ENCODE measurements at regions not wholly inside any gene's neighbourhood (a gene's known extent, or its start where the extent isn't known, plus 50 kb on each side); places are given as distances from the start of the nearest gene placed in this dataset.

DNA sequence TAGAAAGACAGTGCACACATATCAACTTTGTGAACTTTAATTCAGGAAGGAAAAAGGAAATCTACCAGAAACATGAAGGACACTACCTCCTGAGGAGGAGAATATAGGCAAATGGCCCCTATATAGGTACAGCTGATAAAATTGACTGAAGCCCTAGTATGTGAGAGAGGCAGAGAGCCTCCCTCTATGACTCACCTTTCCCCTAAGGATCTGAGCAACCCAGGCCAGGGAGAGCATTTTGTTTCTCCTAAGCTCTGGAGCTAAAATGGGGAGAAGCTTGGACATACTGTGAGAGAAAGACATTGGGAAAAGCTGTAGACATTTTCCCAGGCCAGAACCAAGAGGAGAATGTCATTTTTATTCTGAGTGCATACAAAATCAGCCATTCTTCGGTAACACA is 303.5 kb downstream of the AHR start:
- Mint-ChIP-seq H3K4me1 (ENCODE audit: insufficient read depth, unreplicated experiment) (peaks cover 40% of the 10 kb centered on the region), H3K36me3 (ENCODE audit: insufficient read depth, unreplicated experiment) (no peaks in the 10 kb centered on the region), H3K4me3 (ENCODE audit: unreplicated experiment) (no peak overlapping the region), H3K9me3 (ENCODE audit: unreplicated experiment) (peaks cover 5% of the 10 kb centered on the region), H3K27ac (ENCODE audit: low read depth, unreplicated experiment) (peak overlapping the region; percentile 91), H3K27me3 (ENCODE audit: insufficient read depth, unreplicated experiment) (no peaks in the 10 kb centered on the region)
- TF ChIP-seq CTCF (IDR thresholded peaks at IDR 0.05; ENCODE audit: unreplicated experiment): no peak
- BruUV-seq (replicated peaks): no TSS peak
- peak; percentile 44 for DNase-seq (ENCODE audit: unreplicated experiment)
- CTCF ChIA-PET: interaction anchor here (0.6 kb wide), 1 partner anchor 29 kb away, joined by 3 read pairs; no protein-coding TSS in a partner anchor
- POLR2A ChIA-PET: interaction anchor here (0.5 to 4.3 kb wide), 4 partner anchors 37 to 297 kb away, joined by 3 to 22 read pairs (median 6); no protein-coding TSS in a partner anchor
- intact Hi-C loops (cut with micrococcal nuclease): loop anchor here (10.0 kb wide), 1 partner anchor 93 kb away; no protein-coding TSS in a partner anchor

GRCh38 chr7:17608114-17608833 is 309.8 kb downstream of the AHR start:
- BruUV-seq (replicated peaks): no TSS peak
- Mint-ChIP-seq H3K36me3 (ENCODE audit: insufficient read depth, unreplicated experiment) (no peaks in the 10 kb centered on the region), H3K9me3 (ENCODE audit: unreplicated experiment) (peaks cover 5% of the 10 kb centered on the region), H3K27me3 (ENCODE audit: insufficient read depth, unreplicated experiment) (no peaks in the 10 kb centered on the region), H3K4me1 (ENCODE audit: insufficient read depth, unreplicated experiment) (peaks cover 28% of the 10 kb centered on the region), H3K27ac (ENCODE audit: low read depth, unreplicated experiment) (peak overlapping the region; percentile 86), H3K4me3 (ENCODE audit: unreplicated experiment) (peak overlapping the region; percentile 10)
- intact Hi-C loops (cut with micrococcal nuclease): loop anchor here (10.0 kb wide), 1 partner anchor 87 kb away; no protein-coding TSS in a partner anchor
- no peak for TF ChIP-seq CTCF (IDR thresholded peaks at IDR 0.05; ENCODE audit: unreplicated experiment)
- ChIA-PET POLR2A (interaction anchor here (0.7 to 2.1 kb wide), 5 partner anchors 9 to 372 kb away, joined by 3 to 6 read pairs (median 4); no protein-coding TSS in a partner anchor), CTCF (interaction anchor here (0.7 kb wide), 2 partner anchors 75 to 910 kb away, joined by 3 to 4 read pairs; no protein-coding TSS in a partner anchor)
- DNase-seq (ENCODE audit: unreplicated experiment): peak; percentile 60

DNA sequence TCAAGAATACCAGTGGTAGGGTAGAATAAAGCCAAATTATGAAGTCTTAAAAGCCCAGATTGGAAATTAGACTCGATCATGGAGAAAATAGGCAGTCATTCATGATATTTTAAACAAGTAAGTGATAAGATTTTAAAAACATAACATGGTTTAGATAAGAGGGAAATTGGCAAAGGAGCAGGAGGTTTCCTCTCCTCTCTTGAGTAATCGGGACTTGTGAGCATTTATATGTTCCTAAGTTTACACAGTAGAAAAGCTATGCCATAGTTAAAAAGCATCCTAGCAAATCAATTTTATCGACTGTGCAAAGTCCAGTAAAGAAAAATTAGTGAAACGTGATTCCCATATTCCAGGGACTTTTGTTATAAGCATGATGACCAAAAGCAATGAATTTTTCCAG is 313.2 kb downstream of the AHR start:
- Mint-ChIP-seq H3K36me3 (ENCODE audit: insufficient read depth, unreplicated experiment) (no peaks in the 10 kb centered on the region), H3K27me3 (ENCODE audit: insufficient read depth, unreplicated experiment) (no peaks in the 10 kb centered on the region), H3K4me1 (ENCODE audit: insufficient read depth, unreplicated experiment) (peaks cover 20% of the 10 kb centered on the region), H3K27ac (ENCODE audit: low read depth, unreplicated experiment) (no peak overlapping the region), H3K4me3 (ENCODE audit: unreplicated experiment) (no peak overlapping the region), H3K9me3 (ENCODE audit: unreplicated experiment) (no peaks in the 10 kb centered on the region)
- BruUV-seq (replicated peaks): no TSS peak
- no peak for TF ChIP-seq CTCF (IDR thresholded peaks at IDR 0.05; ENCODE audit: unreplicated experiment)
- ChIA-PET POLR2A (no interaction called here), CTCF (interaction anchor here (0.6 to 1.0 kb wide), 2 partner anchors 24 to 29 kb away, joined by 3 to 4 read pairs; no protein-coding TSS in a partner anchor)
- DNase-seq (ENCODE audit: unreplicated experiment): no peak
- intact Hi-C loops (cut with micrococcal nuclease): no loop called here

- BruUV-seq (replicated peaks): no TSS peak
- Mint-ChIP-seq H3K27me3 (ENCODE audit: insufficient read depth, unreplicated experiment) (no peaks in the 10 kb centered on the region), H3K27ac (ENCODE audit: low read depth, unreplicated experiment) (no peak overlapping the region), H3K9me3 (ENCODE audit: unreplicated experiment) (no peaks in the 10 kb centered on the region), H3K4me3 (ENCODE audit: unreplicated experiment) (no peak overlapping the region), H3K36me3 (ENCODE audit: insufficient read depth, unreplicated experiment) (no peaks in the 10 kb centered on the region), H3K4me1 (ENCODE audit: insufficient read depth, unreplicated experiment) (peaks cover 4% of the 10 kb centered on the region)
- intact Hi-C loops (cut with micrococcal nuclease): no loop called here
- DNase-seq (ENCODE audit: unreplicated experiment): no peak
- no peak for TF ChIP-seq CTCF (IDR thresholded peaks at IDR 0.05; ENCODE audit: unreplicated experiment)
- ChIA-PET CTCF (interaction anchor here (0.8 kb wide), 1 partner anchor 18 kb away, joined by 3 read pairs; no protein-coding TSS in a partner anchor), POLR2A (interaction anchor here (1.1 kb wide), 2 partner anchors 10 to 35 kb away, joined by 3 to 4 read pairs; no protein-coding TSS in a partner anchor)
Measured at GRCh38 chr7:17613338-17614041, 315.0 kb downstream of the AHR start.
